Esophagus squamous epithelium (tissue), 5 donors: ENCODE measurements at regions not wholly inside any gene's neighbourhood (a gene's known extent, or its start where the extent isn't known, plus 50 kb on each side); places are given as distances from the start of the nearest gene placed in this dataset.
A peak's percentile ranks its signal among the peaks of the same experiment; 100 is the strongest.

Source experiments
- DNase-seq: peaks from one replicate; lab custom pipeline; 2025; lab: John Stamatoyannopoulos, UW
- H3K27ac ChIP-seq, 4 donors: fragments of 200-600 bp; sonication (generic); one replicate each; pipeline ENCODE4 v1.5.1; 2016 to 2019; ENCODE audit warnings: mild to moderate bottlenecking in 1 of 4
- H3K27me3 ChIP-seq, 4 donors: fragments of 200-600 bp; sonication (generic); 1 replicate in 3 of 4; 2 replicates in 1 of 4; pipeline versions ENCODE4 v1.5.1 to v1.6.0; 2017 to 2021; ENCODE audit warnings: antibody characterized with exemption in 1 of 4
- H3K36me3 ChIP-seq, 3 donors: fragments of 200-600 bp; sonication (generic); one replicate each; pipeline ENCODE4 v1.5.1; 2016 to 2019
- H3K4me1 ChIP-seq, 3 donors: fragments of 200-600 bp; sonication (generic); one replicate each; pipeline ENCODE4 v1.5.1; 2017 to 2019
- H3K4me3 ChIP-seq, 4 donors: fragments of 200-600 bp; sonication (generic); 1 replicate in 3 of 4; 2 replicates in 1 of 4; pipeline ENCODE4 v1.5.1; 2016 to 2019; ENCODE audit warnings: mild to moderate bottlenecking in 2 of 4, moderate library complexity in 1 of 4
- H3K9me3 ChIP-seq, 3 donors: fragments of 200-600 bp; sonication (generic); one replicate each; pipeline ENCODE4 v1.5.1; 2016 to 2019
- POLR2A ChIP-seq, 4 donors: fragments of 450-650 bp; IDR thresholded peaks; one replicate each; pipeline ENCODE4 v1.6.1; 2017; ENCODE audit warnings: antibody characterized with exemption in 4 of 4, mild to moderate bottlenecking in 4 of 4, moderate library complexity in 3 of 4
- WGBS, 2 donors: methylation state at CpG; one replicate each; pipeline ENCODE4 v1.1.5; 2018; 5-methylcytosine and 5-hydroxymethylcytosine counted together
- intact Hi-C: fragments of 100-400 bp; cut with DNase I; formaldehyde crosslinking; loops from one replicate; pipeline ENCODE4 v1.15.0; 2022
- TF ChIP-seq, protein P1 (sequence below), 6 experiments: fragments of 450-650 bp in 4 of 6; fragments of 200-600 bp in 2 of 6; sonication (generic) in 2 of 6; IDR thresholded peaks; one replicate each; pipeline ENCODE4 v1.5.1; 2016 to 2019; ENCODE audit warnings: antibody characterized with exemption in 6 of 6, mild to moderate bottlenecking in 4 of 6, moderate library complexity in 4 of 6
- donor health status: DM: yes; HTN: yes; CAD: no.

DNA sequence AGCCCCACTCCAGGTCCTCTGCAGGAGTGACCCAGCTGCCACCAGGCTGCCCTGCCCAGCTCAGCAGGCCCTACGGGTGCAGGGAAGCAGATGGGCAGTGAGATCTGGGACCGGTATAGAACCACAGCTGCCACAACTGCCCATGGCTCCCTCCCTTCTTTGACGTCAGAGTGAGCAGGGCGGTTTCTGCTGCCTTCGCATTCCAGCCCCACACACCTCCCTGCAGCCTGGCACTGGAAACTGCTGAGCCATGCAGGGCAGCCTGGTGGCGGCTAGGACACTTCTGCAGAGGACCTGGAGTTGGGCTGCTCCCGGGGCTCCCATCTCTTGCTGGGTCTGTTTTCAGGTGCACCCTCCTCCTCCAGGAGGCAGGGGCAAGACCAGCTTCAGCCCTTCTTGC, 101.6 kb upstream of the CD93 start:
- Histone ChIP-seq H3K9me3 (no peaks in the 10 kb centered on the region), H3K27ac (peak overlapping the region; percentile 49 to 84 (median 74)), H3K4me3 (peak overlapping the region; percentile 22 to 44 (median 38)), H3K4me1 (peaks cover 3 to 54% (median 15%) of the 10 kb centered on the region in 3 donors), H3K36me3 (no peaks in the 10 kb centered on the region), H3K27me3 (no peaks in the 10 kb centered on the region)
- intact Hi-C loops: no loop called here
- no peak for DNase-seq
- peak in 1 of 4 donors; percentile 35 for TF ChIP-seq POLR2A (IDR thresholded peaks at IDR 0.05)
- TF ChIP-seq, protein P1, sequence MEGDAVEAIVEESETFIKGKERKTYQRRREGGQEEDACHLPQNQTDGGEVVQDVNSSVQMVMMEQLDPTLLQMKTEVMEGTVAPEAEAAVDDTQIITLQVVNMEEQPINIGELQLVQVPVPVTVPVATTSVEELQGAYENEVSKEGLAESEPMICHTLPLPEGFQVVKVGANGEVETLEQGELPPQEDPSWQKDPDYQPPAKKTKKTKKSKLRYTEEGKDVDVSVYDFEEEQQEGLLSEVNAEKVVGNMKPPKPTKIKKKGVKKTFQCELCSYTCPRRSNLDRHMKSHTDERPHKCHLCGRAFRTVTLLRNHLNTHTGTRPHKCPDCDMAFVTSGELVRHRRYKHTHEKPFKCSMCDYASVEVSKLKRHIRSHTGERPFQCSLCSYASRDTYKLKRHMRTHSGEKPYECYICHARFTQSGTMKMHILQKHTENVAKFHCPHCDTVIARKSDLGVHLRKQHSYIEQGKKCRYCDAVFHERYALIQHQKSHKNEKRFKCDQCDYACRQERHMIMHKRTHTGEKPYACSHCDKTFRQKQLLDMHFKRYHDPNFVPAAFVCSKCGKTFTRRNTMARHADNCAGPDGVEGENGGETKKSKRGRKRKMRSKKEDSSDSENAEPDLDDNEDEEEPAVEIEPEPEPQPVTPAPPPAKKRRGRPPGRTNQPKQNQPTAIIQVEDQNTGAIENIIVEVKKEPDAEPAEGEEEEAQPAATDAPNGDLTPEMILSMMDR (IDR thresholded peaks at IDR 0.05): peak in 2 of 6 experiments; percentile 25 to 34
- WGBS, 2 donors: 40 to 43% methylated on average over 1 to 2 of the region's 7 CpGs

DNA sequence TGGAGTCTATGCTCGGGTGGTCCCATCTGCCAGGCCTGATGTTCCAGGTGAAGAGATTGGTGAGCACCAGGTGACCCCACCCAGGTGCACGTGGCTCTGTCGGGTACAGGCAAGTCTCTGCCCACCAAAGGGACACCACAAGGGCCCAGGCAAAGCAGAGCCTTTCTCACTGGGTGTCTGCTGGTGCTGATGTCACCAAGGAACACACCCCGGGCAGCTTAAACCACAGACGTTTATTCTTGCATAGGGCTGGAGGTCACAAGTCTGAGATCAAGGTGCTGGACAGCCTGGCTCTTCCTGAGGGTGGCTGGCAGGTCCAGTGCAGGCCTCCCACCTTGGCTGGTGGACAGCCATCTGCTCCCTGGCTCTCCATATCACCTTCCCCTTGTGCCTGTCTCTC, 100.7 kb upstream of the CD93 start:
- TF ChIP-seq, protein P1 (IDR thresholded peaks at IDR 0.05): no peak
- no peak for TF ChIP-seq POLR2A (IDR thresholded peaks at IDR 0.05)
- no peak overlapping the region for H3K4me3 ChIP-seq
- no peaks in the 10 kb centered on the region for H3K9me3 ChIP-seq
- peak overlapping the region in 2 of 4 donors; percentile 30 to 84 for H3K27ac ChIP-seq
- 70 to 98% methylated on average over 2 to 5 of the region's 5 CpGs for WGBS, 2 donors
- intact Hi-C loops: no loop called here
- H3K36me3 ChIP-seq: no peaks in the 10 kb centered on the region
- DNase-seq: no peak
- peaks cover 3 to 49% (median 11%) of the 10 kb centered on the region in 3 donors for H3K4me1 ChIP-seq
- H3K27me3 ChIP-seq: no peaks in the 10 kb centered on the region

DNA sequence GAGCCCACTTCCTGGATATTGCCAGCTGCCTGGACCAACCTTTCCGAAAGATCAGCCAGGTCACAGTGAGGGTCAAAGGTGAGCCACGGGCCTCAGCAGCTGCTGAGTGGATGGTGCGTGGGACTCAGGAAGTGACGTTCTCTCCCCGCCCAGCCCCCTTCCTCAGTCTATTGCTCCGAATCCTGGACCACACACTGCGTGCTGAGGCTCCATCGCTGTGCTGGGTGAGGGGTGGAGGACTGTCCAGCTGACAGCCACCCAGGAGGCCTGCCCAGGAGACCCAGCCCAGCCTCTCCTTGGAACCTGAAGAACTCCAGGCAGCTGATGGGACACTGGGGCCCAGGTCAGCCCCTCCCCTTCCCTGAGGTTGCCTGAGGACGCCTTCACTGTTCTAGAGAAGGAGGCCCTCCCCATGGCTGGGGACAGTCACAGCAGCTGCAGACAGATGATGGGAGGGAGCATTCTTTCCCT, 94.4 kb upstream of the CD93 start:
- no peaks in the 10 kb centered on the region for H3K36me3 ChIP-seq
- no peak for DNase-seq
- 70 to 76% methylated on average over 6 to 7 of the region's 9 CpGs for WGBS, 2 donors
- no peak for TF ChIP-seq POLR2A (IDR thresholded peaks at IDR 0.05)
- TF ChIP-seq, protein P1 (IDR thresholded peaks at IDR 0.05): no peak
- H3K9me3 ChIP-seq: no peaks in the 10 kb centered on the region
- no peak overlapping the region for H3K4me3 ChIP-seq
- H3K27ac ChIP-seq: peak overlapping the region in 2 of 4 donors; percentile 50 to 52
- intact Hi-C loops: no loop called here
- no peaks in the 10 kb centered on the region for H3K27me3 ChIP-seq
- H3K4me1 ChIP-seq: peaks cover 0 to 8% (median 0%) of the 10 kb centered on the region in 3 donors

DNA sequence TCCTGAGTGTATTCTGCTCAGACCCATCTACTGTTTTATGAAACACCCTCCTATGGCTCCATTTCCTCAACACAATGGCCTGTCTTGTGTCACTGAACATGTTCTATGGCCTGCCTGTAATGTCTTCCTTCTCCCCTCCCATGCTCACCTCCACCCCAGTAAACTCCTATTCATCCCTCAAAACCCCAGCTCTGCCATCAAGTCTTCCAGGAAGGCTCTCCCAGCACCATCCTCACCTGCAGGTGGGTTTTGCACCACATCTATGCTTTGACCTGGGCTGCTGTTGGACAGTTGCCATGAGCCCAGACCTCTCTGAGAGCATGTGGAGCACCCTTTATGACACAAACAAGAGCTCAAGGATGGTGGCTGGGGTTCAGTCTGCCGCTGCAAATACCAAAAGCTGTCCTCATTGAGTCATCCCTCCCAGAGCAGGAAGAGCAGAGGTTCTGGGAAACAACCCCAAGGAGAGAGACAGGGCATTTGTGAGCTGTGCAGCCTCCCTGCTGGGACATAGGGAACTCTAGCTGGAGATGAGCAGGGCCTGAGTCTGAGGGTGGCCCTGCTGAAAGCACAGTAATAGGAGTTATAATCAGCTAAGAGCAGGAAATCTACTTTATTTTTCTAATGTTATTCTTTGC, 93.8 kb upstream of the CD93 start:
- no peak for DNase-seq
- intact Hi-C loops: no loop called here
- TF ChIP-seq, protein P1 (IDR thresholded peaks at IDR 0.05): no peak
- no peak for TF ChIP-seq POLR2A (IDR thresholded peaks at IDR 0.05)
- Histone ChIP-seq H3K27ac (peak overlapping the region in 2 of 4 donors; percentile 50 to 52), H3K4me3 (no peak overlapping the region), H3K4me1 (peaks cover 0 to 5% (median 0%) of the 10 kb centered on the region in 3 donors), H3K36me3 (no peaks in the 10 kb centered on the region), H3K27me3 (no peaks in the 10 kb centered on the region), H3K9me3 (no peaks in the 10 kb centered on the region)
- 67% methylated on average over 1 of the region's 1 CpG; no CpG with 5 or more reads in 1 of the 2 donors for WGBS, 2 donors

DNA sequence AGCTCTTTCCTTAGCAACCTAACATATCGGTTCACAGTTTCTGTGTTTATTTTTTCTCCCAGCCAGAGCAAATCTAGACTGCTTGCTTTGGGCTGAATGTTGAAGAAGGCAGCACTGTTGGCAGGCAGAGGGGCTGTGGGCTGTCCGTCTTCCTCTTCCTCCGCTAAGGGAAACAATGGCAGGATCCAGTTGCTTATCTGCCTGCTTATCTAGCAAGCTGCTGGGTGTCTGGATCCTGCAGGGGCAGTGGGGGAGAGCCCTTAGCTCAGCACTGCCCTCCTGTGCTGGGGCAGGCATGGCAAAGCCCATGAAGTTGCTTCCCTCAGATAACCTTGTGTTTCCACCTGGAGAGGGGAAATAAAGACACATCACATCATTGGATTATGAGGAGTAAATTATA, 92.7 kb upstream of the CD93 start:
- Histone ChIP-seq H3K27ac (peak overlapping the region in 1 of 4 donors; percentile 49), H3K27me3 (no peaks in the 10 kb centered on the region), H3K36me3 (no peaks in the 10 kb centered on the region), H3K4me3 (no peak overlapping the region), H3K4me1 (peaks cover 0 to 5% (median 0%) of the 10 kb centered on the region in 3 donors), H3K9me3 (no peaks in the 10 kb centered on the region)
- intact Hi-C loops: no loop called here
- 0 to 39% methylated on average over 1 to 3 of the region's 3 CpGs for WGBS, 2 donors
- no peak for DNase-seq
- TF ChIP-seq POLR2A (IDR thresholded peaks at IDR 0.05): no peak
- TF ChIP-seq, protein P1 (IDR thresholded peaks at IDR 0.05): peak in 3 of 6 experiments; percentile 13 to 45 (median 27)
